ENCODE measurements at regions not wholly inside any gene's neighbourhood (a gene's known extent, or its start where the extent isn't known, plus 50 kb on each side); places are given as distances from the start of the nearest gene placed in this dataset.

GRCh38 chr11:37598381-37598780 is 1000.3 kb upstream of the RAG2 start:
- ChIA-PET POLR2A (no interaction called here), CTCF (no interaction called here)
- DNase-seq (ENCODE audit: extremely low spot score): no peak
- TF ChIP-seq SUZ12 (IDR thresholded peaks at IDR 0.05): no peak
- no peak for TF ChIP-seq FOXM1 (IDR thresholded peaks at IDR 0.05; ENCODE audit: borderline replicate concordance)
- TF ChIP-seq NFRKB (IDR thresholded peaks at IDR 0.05): no peak
- no peak for TF ChIP-seq SP1 (IDR thresholded peaks at IDR 0.05)
- no peak for TF ChIP-seq TARDBP (IDR thresholded peaks at IDR 0.05)
- no peak for TF ChIP-seq LEF1 (IDR thresholded peaks at IDR 0.05; ENCODE audit: borderline replicate concordance)
- TF ChIP-seq FOXK2 (IDR thresholded peaks at IDR 0.05): no peak
- TF ChIP-seq FOXA1 (IDR thresholded peaks at IDR 0.05): no peak
- no peak for TF ChIP-seq L3MBTL2 (conservative IDR thresholded peaks at IDR 0.05)
- no peak for TF ChIP-seq ARNT (IDR thresholded peaks at IDR 0.05)

GRCh38 chr11:37597776-37598175 is 999.7 kb upstream of the RAG2 start:
- ChIA-PET CTCF (no interaction called here), POLR2A (no interaction called here)
- TF ChIP-seq FOXA1 (IDR thresholded peaks at IDR 0.05) (no peak), ZNF384 (IDR thresholded peaks at IDR 0.05) (no peak), FOXK2 (IDR thresholded peaks at IDR 0.05) (no peak), BHLHE40 (IDR thresholded peaks at IDR 0.05; ENCODE audit: borderline replicate concordance) (no peak), NFRKB (IDR thresholded peaks at IDR 0.05) (no peak), CTBP1 (IDR thresholded peaks at IDR 0.05; ENCODE audit: borderline replicate concordance) (no peak), LEF1 (IDR thresholded peaks at IDR 0.05; ENCODE audit: borderline replicate concordance) (no peak), SUZ12 (IDR thresholded peaks at IDR 0.05) (no peak), FOXM1 (IDR thresholded peaks at IDR 0.05; ENCODE audit: borderline replicate concordance) (no peak), HDGF (IDR thresholded peaks at IDR 0.05; ENCODE audit: borderline replicate concordance) (no peak), SP1 (IDR thresholded peaks at IDR 0.05) (no peak), TARDBP (IDR thresholded peaks at IDR 0.05) (no peak), ARNT (IDR thresholded peaks at IDR 0.05) (no peak)
- DNase-seq (ENCODE audit: extremely low spot score): no peak

GRCh38 chr11:37595845-37596244 is 997.8 kb upstream of the RAG2 start:
- no peak for DNase-seq (ENCODE audit: extremely low spot score)
- POLR2A ChIA-PET: no interaction called here
- CTCF ChIA-PET: no interaction called here
- TF ChIP-seq PKNOX1 (IDR thresholded peaks at IDR 0.05) (no peak), FOXK2 (IDR thresholded peaks at IDR 0.05) (no peak), BHLHE40 (IDR thresholded peaks at IDR 0.05; ENCODE audit: borderline replicate concordance) (no peak), LEF1 (IDR thresholded peaks at IDR 0.05; ENCODE audit: borderline replicate concordance) (no peak), NFRKB (IDR thresholded peaks at IDR 0.05) (no peak), FOXA1 (IDR thresholded peaks at IDR 0.05) (no peak)

- no peak for DNase-seq (ENCODE audit: extremely low spot score)
- ChIA-PET CTCF (no interaction called here), POLR2A (no interaction called here)
- TF ChIP-seq PKNOX1 (IDR thresholded peaks at IDR 0.05): no peak
- TF ChIP-seq ARNT (IDR thresholded peaks at IDR 0.05): no peak
- TF ChIP-seq SUZ12 (IDR thresholded peaks at IDR 0.05): no peak
- no peak for TF ChIP-seq BHLHE40 (IDR thresholded peaks at IDR 0.05; ENCODE audit: borderline replicate concordance)
- TF ChIP-seq LEF1 (IDR thresholded peaks at IDR 0.05; ENCODE audit: borderline replicate concordance): no peak
- no peak for TF ChIP-seq CTBP1 (IDR thresholded peaks at IDR 0.05; ENCODE audit: borderline replicate concordance)
Measured at GRCh38 chr11:37574361-37574760, 976.3 kb upstream of the RAG2 start.

GRCh38 chr11:37572491-37573171 is 974.6 kb upstream of the RAG2 start:
- ChIA-PET POLR2A (no interaction called here), CTCF (no interaction called here)
- no peak for DNase-seq (ENCODE audit: extremely low spot score)
- TF ChIP-seq TARDBP (IDR thresholded peaks at IDR 0.05) (no peak), ELF4 (IDR thresholded peaks at IDR 0.05) (no peak), NFRKB (IDR thresholded peaks at IDR 0.05) (no peak), SP1 (IDR thresholded peaks at IDR 0.05) (no peak), BHLHE40 (IDR thresholded peaks at IDR 0.05; ENCODE audit: borderline replicate concordance) (no peak), ARNT (IDR thresholded peaks at IDR 0.05) (no peak)

- no peak for DNase-seq (ENCODE audit: extremely low spot score)
- ChIA-PET POLR2A (no interaction called here), CTCF (no interaction called here)
- no peak for TF ChIP-seq ELF4 (IDR thresholded peaks at IDR 0.05)
- TF ChIP-seq FOXK2 (IDR thresholded peaks at IDR 0.05): no peak
- no peak for TF ChIP-seq ARNT (IDR thresholded peaks at IDR 0.05)
- TF ChIP-seq CTBP1 (IDR thresholded peaks at IDR 0.05; ENCODE audit: borderline replicate concordance): no peak
- TF ChIP-seq L3MBTL2 (conservative IDR thresholded peaks at IDR 0.05): no peak
- TF ChIP-seq ZNF384 (IDR thresholded peaks at IDR 0.05): no peak
- TF ChIP-seq LEF1 (IDR thresholded peaks at IDR 0.05; ENCODE audit: borderline replicate concordance): no peak
- no peak for TF ChIP-seq SUZ12 (IDR thresholded peaks at IDR 0.05)
- TF ChIP-seq FOXA1 (IDR thresholded peaks at IDR 0.05): no peak
- no peak for TF ChIP-seq TARDBP (IDR thresholded peaks at IDR 0.05)
- no peak for TF ChIP-seq NFRKB (IDR thresholded peaks at IDR 0.05)
- TF ChIP-seq PKNOX1 (IDR thresholded peaks at IDR 0.05): no peak
Measured at GRCh38 chr11:37571246-37571645, 973.2 kb upstream of the RAG2 start.

GRCh38 chr11:37560991-37561390 is 963.0 kb upstream of the RAG2 start:
- ChIA-PET CTCF (interaction anchor here (0.5 kb wide), 1 partner anchor 668 kb away, joined by 3 read pairs; no protein-coding TSS in a partner anchor), POLR2A (no interaction called here)
- no peak for DNase-seq (ENCODE audit: extremely low spot score)
- no peak for TF ChIP-seq FOXM1 (IDR thresholded peaks at IDR 0.05; ENCODE audit: borderline replicate concordance)
- no peak for TF ChIP-seq ARNT (IDR thresholded peaks at IDR 0.05)
- no peak for TF ChIP-seq FOXK2 (IDR thresholded peaks at IDR 0.05)
- TF ChIP-seq ELF4 (IDR thresholded peaks at IDR 0.05): no peak
- no peak for TF ChIP-seq SUZ12 (IDR thresholded peaks at IDR 0.05)
- TF ChIP-seq BHLHE40 (IDR thresholded peaks at IDR 0.05; ENCODE audit: borderline replicate concordance): no peak
- TF ChIP-seq SP1 (IDR thresholded peaks at IDR 0.05): no peak
- TF ChIP-seq L3MBTL2 (conservative IDR thresholded peaks at IDR 0.05): no peak
- no peak for TF ChIP-seq HDGF (IDR thresholded peaks at IDR 0.05; ENCODE audit: borderline replicate concordance)
- no peak for TF ChIP-seq FOXA1 (IDR thresholded peaks at IDR 0.05)
- no peak for TF ChIP-seq LEF1 (IDR thresholded peaks at IDR 0.05; ENCODE audit: borderline replicate concordance)
- no peak for TF ChIP-seq TARDBP (IDR thresholded peaks at IDR 0.05)
- no peak for TF ChIP-seq CTBP1 (IDR thresholded peaks at IDR 0.05; ENCODE audit: borderline replicate concordance)
